ENCODE measurements at regions not wholly inside any gene's neighbourhood (a gene's known extent, or its start where the extent isn't known, plus 50 kb on each side); places are given as distances from the start of the nearest gene placed in this dataset.

- peak; percentile 49 for DNase-seq (ENCODE audit: low read depth)
Measured at GRCh38 chr2:104758199-104758620, 95.7 kb upstream of the POU3F3 start.

GRCh38 chr2:104762031-104762430, 91.9 kb upstream of the POU3F3 start:
- DNase-seq (ENCODE audit: low read depth): no peak

- DNase-seq (ENCODE audit: low read depth): no peak
Measured at GRCh38 chr2:104766683-104767082, 87.2 kb upstream of the POU3F3 start.

- DNase-seq (ENCODE audit: low read depth): peak; percentile 72
Measured at GRCh38 chr2:104768694-104769093, 85.2 kb upstream of the POU3F3 start.

GRCh38 chr2:104769096-104769495, 84.8 kb upstream of the POU3F3 start:
- DNase-seq (ENCODE audit: low read depth): peak; percentile 93

- DNase-seq (ENCODE audit: low read depth): no peak
Measured at GRCh38 chr2:104772996-104773395, 80.9 kb upstream of the POU3F3 start.

- no peak for DNase-seq (ENCODE audit: low read depth)
Measured at GRCh38 chr2:104774631-104775030, 79.3 kb upstream of the POU3F3 start.

- no peak for DNase-seq (ENCODE audit: low read depth)
Measured at GRCh38 chr2:104777721-104778120, 76.2 kb upstream of the POU3F3 start.

GRCh38 chr2:104781151-104781550, 72.8 kb upstream of the POU3F3 start:
- DNase-seq (ENCODE audit: low read depth): no peak

GRCh38 chr2:104784264-104784663, 69.7 kb upstream of the POU3F3 start:
- DNase-seq (ENCODE audit: low read depth): no peak

- DNase-seq (ENCODE audit: low read depth): no peak
Measured at GRCh38 chr2:104786204-104786603, 67.7 kb upstream of the POU3F3 start.

- DNase-seq (ENCODE audit: low read depth): no peak
Measured at GRCh38 chr2:104786821-104787220, 67.1 kb upstream of the POU3F3 start.

- no peak for DNase-seq (ENCODE audit: low read depth)
Measured at GRCh38 chr2:104787298-104788065, 66.4 kb upstream of the POU3F3 start.

- no peak for DNase-seq (ENCODE audit: low read depth)
Measured at GRCh38 chr2:104788742-104789455, 65.0 kb upstream of the POU3F3 start.

GRCh38 chr2:104790100-104790811, 63.7 kb upstream of the POU3F3 start:
- DNase-seq (ENCODE audit: low read depth): peak; percentile 80

- DNase-seq (ENCODE audit: low read depth): no peak
Measured at GRCh38 chr2:104790901-104791495, 62.9 kb upstream of the POU3F3 start.

GRCh38 chr2:104793966-104794365, 59.9 kb upstream of the POU3F3 start:
- no peak for DNase-seq (ENCODE audit: low read depth)

GRCh38 chr2:104794441-104794840, 59.5 kb upstream of the POU3F3 start:
- peak; percentile 43 for DNase-seq (ENCODE audit: low read depth)
